ENCODE measurements at regions not wholly inside any gene's neighbourhood (a gene's known extent, or its start where the extent isn't known, plus 50 kb on each side); places are given as distances from the start of the nearest gene placed in this dataset.
A peak's percentile ranks its signal among the peaks of the same experiment; 100 is the strongest.

DNA sequence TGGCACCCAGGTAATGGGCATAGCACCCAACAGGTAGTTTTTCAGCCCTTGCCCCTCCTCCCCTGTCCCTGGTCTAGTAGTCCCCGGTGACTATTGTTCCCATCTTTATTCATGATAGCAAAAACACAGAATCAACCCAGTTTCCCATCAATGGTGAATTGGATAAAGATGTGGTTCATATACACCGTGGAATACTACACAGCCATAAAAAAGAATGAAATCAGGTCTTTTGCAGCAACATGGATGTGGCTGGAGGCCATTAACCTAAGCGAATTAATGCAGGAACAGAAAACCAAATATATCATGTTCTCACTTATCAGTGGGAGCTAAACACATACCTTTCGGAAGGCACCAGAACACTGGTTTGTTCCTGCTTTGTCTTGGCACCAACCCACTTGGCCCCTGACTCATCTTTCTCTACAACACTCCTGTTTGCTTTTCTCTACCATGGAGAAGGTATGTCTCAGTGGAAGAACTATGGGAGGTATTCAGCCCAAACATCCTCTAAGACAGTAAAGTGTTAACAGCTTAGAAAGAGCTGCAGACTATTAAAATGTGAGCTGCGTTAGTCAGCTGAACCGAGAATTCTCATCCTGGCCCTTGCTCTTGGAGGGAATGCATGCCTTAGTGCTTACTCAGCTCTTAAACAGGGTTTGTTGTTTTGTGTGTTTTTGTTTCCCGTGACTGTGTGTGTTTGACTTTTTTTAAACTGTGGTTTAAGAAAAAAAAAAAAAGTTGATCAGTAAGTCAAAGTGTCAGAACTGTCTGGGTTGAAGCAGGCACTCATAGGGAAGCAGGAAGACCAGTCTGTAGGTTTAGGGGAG lies 203.0 kb downstream of the TOMM20 start:
- in situ Hi-C loops (cut with HindIII; ENCODE audit: low pct_unique_long_range_greater_than_20kb, low sequenced_read_pairs): no loop called here
- POLR2A ChIA-PET: interaction anchor here (0.6 to 1.2 kb wide), 6 partner anchors 11 to 267 kb away, joined by 3 to 7 read pairs (median 4); no protein-coding TSS in a partner anchor

DNA sequence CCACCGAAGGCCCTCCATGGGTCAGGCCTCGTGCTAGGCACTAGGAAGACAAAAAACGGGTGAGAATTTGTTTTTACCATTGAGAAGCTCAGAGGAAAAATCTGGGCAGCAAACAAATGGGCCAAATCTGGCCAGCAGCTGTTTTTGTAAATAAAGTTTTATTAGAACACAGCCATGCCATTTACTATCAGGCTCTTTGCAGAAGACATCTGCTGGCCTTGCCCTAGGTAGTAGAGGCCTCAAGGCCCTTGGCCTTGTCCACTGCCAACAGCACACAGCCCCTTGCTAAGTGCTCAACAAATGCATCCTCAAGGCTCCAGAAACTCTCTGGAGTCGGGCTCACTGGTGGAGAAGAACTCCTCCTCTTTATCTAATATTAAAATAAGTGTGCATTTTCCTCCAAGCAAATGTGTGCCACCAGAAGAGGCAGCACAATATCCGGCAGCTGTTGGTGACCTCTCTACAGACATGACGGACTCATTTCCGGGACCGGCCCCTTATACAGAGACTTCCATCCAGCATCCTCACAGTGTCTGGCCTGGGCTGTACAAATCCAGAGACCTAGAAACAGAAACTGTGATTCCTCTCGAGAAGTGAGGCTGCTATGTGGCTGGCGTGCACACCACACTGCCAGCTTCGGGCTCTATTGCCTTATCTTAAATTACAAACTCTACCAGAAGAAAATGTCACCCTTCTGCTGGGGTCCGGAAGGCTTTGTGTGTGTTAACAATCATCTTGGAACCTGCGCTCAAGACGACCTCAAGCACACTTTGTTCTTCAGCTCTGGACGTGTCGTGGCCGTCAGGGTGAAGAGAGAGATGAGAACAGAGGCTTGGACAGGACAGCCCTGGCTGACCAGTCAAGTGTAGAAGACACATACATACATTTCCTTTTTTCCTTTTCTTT lies 203.9 kb downstream of the TOMM20 start:
- Histone ChIP-seq H3K9me3 (ENCODE audit: control insufficient read depth, insufficient read depth, low read depth, low read length) (peaks cover 6% of the 10 kb centered on the region; the same call in 1 of the 2 replicates), H3K4me3 (ENCODE audit: low read depth in 2 of 2, low read length in 2 of 2) (no peak overlapping the region), H3K27me3 (ENCODE audit: control insufficient read depth, insufficient read depth, low read length) (no peaks in the 10 kb centered on the region), H3K27ac (ENCODE audit: low read length) (peak overlapping the region; percentile 85), H3K4me1 (ENCODE audit: control insufficient read depth, insufficient read depth, low read length) (peaks cover 51% of the 10 kb centered on the region), H3K36me3 (ENCODE audit: control insufficient read depth, insufficient read depth, low read length) (no peaks in the 10 kb centered on the region)
- DNase-seq (ENCODE audit: low read depth, low spot score): no peak
- no peak for TF ChIP-seq POLR2AphosphoS5 (IDR thresholded peaks at IDR 0.05; ENCODE audit: low read depth, low read length)
- TF ChIP-seq, protein P1, sequence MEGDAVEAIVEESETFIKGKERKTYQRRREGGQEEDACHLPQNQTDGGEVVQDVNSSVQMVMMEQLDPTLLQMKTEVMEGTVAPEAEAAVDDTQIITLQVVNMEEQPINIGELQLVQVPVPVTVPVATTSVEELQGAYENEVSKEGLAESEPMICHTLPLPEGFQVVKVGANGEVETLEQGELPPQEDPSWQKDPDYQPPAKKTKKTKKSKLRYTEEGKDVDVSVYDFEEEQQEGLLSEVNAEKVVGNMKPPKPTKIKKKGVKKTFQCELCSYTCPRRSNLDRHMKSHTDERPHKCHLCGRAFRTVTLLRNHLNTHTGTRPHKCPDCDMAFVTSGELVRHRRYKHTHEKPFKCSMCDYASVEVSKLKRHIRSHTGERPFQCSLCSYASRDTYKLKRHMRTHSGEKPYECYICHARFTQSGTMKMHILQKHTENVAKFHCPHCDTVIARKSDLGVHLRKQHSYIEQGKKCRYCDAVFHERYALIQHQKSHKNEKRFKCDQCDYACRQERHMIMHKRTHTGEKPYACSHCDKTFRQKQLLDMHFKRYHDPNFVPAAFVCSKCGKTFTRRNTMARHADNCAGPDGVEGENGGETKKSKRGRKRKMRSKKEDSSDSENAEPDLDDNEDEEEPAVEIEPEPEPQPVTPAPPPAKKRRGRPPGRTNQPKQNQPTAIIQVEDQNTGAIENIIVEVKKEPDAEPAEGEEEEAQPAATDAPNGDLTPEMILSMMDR (IDR thresholded peaks at IDR 0.05): no peak
- TF ChIP-seq TCF7L2 (IDR thresholded peaks at IDR 0.05; ENCODE audit: low read depth, low read length): no peak
- TF ChIP-seq SIN3A (IDR thresholded peaks at IDR 0.05; ENCODE audit: borderline replicate concordance, insufficient read depth, low read depth, low read length): no peak
- TF ChIP-seq, protein P2, sequence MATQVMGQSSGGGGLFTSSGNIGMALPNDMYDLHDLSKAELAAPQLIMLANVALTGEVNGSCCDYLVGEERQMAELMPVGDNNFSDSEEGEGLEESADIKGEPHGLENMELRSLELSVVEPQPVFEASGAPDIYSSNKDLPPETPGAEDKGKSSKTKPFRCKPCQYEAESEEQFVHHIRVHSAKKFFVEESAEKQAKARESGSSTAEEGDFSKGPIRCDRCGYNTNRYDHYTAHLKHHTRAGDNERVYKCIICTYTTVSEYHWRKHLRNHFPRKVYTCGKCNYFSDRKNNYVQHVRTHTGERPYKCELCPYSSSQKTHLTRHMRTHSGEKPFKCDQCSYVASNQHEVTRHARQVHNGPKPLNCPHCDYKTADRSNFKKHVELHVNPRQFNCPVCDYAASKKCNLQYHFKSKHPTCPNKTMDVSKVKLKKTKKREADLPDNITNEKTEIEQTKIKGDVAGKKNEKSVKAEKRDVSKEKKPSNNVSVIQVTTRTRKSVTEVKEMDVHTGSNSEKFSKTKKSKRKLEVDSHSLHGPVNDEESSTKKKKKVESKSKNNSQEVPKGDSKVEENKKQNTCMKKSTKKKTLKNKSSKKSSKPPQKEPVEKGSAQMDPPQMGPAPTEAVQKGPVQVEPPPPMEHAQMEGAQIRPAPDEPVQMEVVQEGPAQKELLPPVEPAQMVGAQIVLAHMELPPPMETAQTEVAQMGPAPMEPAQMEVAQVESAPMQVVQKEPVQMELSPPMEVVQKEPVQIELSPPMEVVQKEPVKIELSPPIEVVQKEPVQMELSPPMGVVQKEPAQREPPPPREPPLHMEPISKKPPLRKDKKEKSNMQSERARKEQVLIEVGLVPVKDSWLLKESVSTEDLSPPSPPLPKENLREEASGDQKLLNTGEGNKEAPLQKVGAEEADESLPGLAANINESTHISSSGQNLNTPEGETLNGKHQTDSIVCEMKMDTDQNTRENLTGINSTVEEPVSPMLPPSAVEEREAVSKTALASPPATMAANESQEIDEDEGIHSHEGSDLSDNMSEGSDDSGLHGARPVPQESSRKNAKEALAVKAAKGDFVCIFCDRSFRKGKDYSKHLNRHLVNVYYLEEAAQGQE (IDR thresholded peaks at IDR 0.05; ENCODE audit: insufficient read depth in 1 of 2, low read depth in 2 of 2, low read length in 1 of 2): no peak
- ATAC-seq: no peak
- no TSS peak for BruUV-seq (replicated peaks)
- POLR2A ChIA-PET: no interaction called here
- CTCF ChIA-PET: interaction anchor here (0.6 kb wide), 1 partner anchor 92 kb away, joined by 4 read pairs; no protein-coding TSS in a partner anchor
- in situ Hi-C loops (cut with HindIII; ENCODE audit: low pct_unique_long_range_greater_than_20kb, low sequenced_read_pairs): no loop called here
- intact Hi-C loops (cut with micrococcal nuclease; ENCODE audit: unreplicated experiment): no loop called here

More for the DNA sequence above, 203.0 kb downstream of the TOMM20 start:
- TF ChIP-seq POLR2AphosphoS5 (IDR thresholded peaks at IDR 0.05; ENCODE audit: low read depth, low read length) (peak; percentile 82; the same call in 1 of the 2 replicates), TCF7L2 (IDR thresholded peaks at IDR 0.05; ENCODE audit: low read depth, low read length) (peak; percentile 45; the same call in 1 of the 2 replicates), SIN3A (IDR thresholded peaks at IDR 0.05; ENCODE audit: borderline replicate concordance, insufficient read depth, low read depth, low read length) (peak; percentile 71; the same call in 1 of the 2 replicates)
- TF ChIP-seq, protein P2 (IDR thresholded peaks at IDR 0.05; ENCODE audit: insufficient read depth in 1 of 2, low read depth in 2 of 2, low read length in 1 of 2): peak in 1 of 2 experiments; percentile 53; a peak in 2 of 4 replicates
- TF ChIP-seq, protein P1 (IDR thresholded peaks at IDR 0.05): no peak
- CTCF ChIA-PET: interaction anchor here (0.6 to 1.0 kb wide), 4 partner anchors 18 to 426 kb away, joined by 3 to 5 read pairs (median 4); no protein-coding TSS in a partner anchor
- BruUV-seq (replicated peaks): no TSS peak
- intact Hi-C loops (cut with micrococcal nuclease; ENCODE audit: unreplicated experiment): no loop called here
- H3K4me3 ChIP-seq (ENCODE audit: low read depth in 2 of 2, low read length in 2 of 2): no peak overlapping the region
- H3K27ac ChIP-seq (ENCODE audit: low read length): peak overlapping the region; percentile 85
- peaks cover 51% of the 10 kb centered on the region for H3K4me1 ChIP-seq (ENCODE audit: control insufficient read depth, insufficient read depth, low read length)
- DNase-seq (ENCODE audit: low read depth, low spot score) (peak; percentile 97), ATAC-seq (peak; percentile 95)
- H3K36me3 ChIP-seq (ENCODE audit: control insufficient read depth, insufficient read depth, low read length): no peaks in the 10 kb centered on the region
- peaks cover 6% of the 10 kb centered on the region; the same call in 1 of the 2 replicates for H3K9me3 ChIP-seq (ENCODE audit: control insufficient read depth, insufficient read depth, low read depth, low read length)
- no peaks in the 10 kb centered on the region for H3K27me3 ChIP-seq (ENCODE audit: control insufficient read depth, insufficient read depth, low read length)

Measured in Panc1 (cell line).